ENCODE measurements at regions not wholly inside any gene's neighbourhood (a gene's known extent, or its start where the extent isn't known, plus 50 kb on each side); places are given as distances from the start of the nearest gene placed in this dataset.
"Not testable (repeated sequence)": the region's sequence is repeated elsewhere in the genome, so short reads cannot be mapped to it uniquely, and the experiment has no call there.

DNA sequence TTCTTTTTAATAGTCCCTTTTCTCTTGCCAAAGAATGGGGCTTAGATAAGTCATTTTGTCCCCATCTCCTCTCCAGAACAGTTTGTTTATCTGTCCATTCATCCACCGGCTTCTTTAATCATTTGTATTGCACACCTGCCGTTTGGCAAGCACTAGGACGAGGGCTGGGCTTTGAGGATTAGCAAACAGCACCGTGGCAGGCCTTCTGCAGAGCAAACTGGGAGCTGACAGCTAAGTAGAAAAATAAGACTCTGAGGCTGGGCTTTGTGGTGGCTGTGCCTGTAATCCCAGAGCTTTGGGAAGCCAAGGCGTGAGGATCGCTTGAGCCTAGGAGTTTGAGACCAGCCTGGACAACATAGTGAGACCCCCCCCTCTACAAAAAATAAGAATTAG, 214.2 kb upstream of the ZNF469 start:
- H3K9me3 ChIP-seq (ENCODE audit: control insufficient read depth, low read length); H3K18ac ChIP-seq (ENCODE audit: low read depth in 1 of 2, low read length in 2 of 2); H3K4me2 ChIP-seq (ENCODE audit: low read length, poor library complexity, severe bottlenecking); H4K91ac ChIP-seq (ENCODE audit: low read length); H3K9ac ChIP-seq (ENCODE audit: low read length); H3K23ac ChIP-seq (ENCODE audit: low read length in 2 of 2); H2BK120ac ChIP-seq (ENCODE audit: low read depth, low read length); H2AK5ac ChIP-seq (ENCODE audit: low read length, severe bottlenecking); H2BK5ac ChIP-seq (ENCODE audit: low read depth, low read length, poor library complexity, severe bottlenecking); DNase-seq; H3K4me1 ChIP-seq (ENCODE audit: control insufficient read depth, insufficient read depth, low read depth, low read length); H3K79me1 ChIP-seq (replicated peaks; ENCODE audit: low read length, poor library complexity, severe bottlenecking); H3K27me3 ChIP-seq (ENCODE audit: control insufficient read depth in 1 of 2, insufficient read depth in 1 of 2, low read length in 2 of 2); H2AFZ ChIP-seq (ENCODE audit: low read depth, low read length); H3K14ac ChIP-seq (ENCODE audit: low read length in 2 of 2); H2BK12ac ChIP-seq (ENCODE audit: low read length in 2 of 2); H3K4ac ChIP-seq (ENCODE audit: low read depth in 1 of 2, low read length in 2 of 2); H3K27ac ChIP-seq (ENCODE audit: low read length, poor library complexity, severe bottlenecking); H4K8ac ChIP-seq (ENCODE audit: low read length); H3K36me3 ChIP-seq (ENCODE audit: control insufficient read depth in 1 of 2, insufficient read depth in 2 of 2, low read depth in 1 of 2, low read length in 2 of 2); H2BK15ac ChIP-seq (ENCODE audit: low read depth, poor library complexity, severe bottlenecking); H3K4me3 ChIP-seq (ENCODE audit: insufficient read depth in 1 of 2, low read depth in 1 of 2, low read length in 2 of 2): not testable (repeated sequence)
- 81% methylated on average over 4 of the region's 6 CpGs for WGBS

DNA sequence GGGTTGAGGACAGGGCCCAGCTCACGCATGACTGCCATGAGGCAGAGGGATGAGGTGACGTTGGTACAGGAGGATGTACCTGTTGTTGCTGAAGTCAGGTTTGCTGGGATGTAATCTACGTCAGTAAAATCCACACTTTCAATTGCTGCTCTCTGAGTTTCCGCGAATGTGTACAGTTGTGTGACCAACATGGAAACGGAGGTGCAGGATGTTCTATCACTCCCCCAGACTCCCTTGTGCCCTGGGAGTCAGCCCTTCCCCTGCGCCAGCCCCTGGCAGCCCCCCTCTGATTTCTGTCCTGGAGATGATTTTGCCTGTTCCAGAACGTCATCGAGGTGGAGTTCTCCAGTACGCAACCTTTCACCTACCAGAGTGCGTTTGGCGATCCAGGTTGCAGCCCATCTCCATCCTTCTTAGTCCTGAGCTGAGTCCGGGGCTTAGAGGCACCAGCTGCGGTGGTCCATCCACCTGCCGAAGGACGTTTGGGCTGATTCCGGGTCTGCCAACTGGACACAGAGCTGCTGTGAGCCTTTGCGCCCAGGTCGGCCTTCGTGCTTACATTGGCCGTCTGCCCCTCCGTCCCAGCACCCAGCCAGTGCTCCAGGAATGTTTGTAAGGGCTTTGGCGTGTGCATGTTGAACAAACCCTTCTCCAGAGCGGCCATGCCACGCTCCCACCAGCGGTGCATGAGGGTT, 213.5 kb upstream of the ZNF469 start:
- not testable (repeated sequence) for H3K79me1 ChIP-seq (replicated peaks; ENCODE audit: low read length, poor library complexity, severe bottlenecking); H3K36me3 ChIP-seq (ENCODE audit: control insufficient read depth in 1 of 2, insufficient read depth in 2 of 2, low read depth in 1 of 2, low read length in 2 of 2); H3K9ac ChIP-seq (ENCODE audit: low read length); H3K27ac ChIP-seq (ENCODE audit: low read length, poor library complexity, severe bottlenecking); H3K4ac ChIP-seq (ENCODE audit: low read depth in 1 of 2, low read length in 2 of 2); H3K23ac ChIP-seq (ENCODE audit: low read length in 2 of 2); H2AFZ ChIP-seq (ENCODE audit: low read depth, low read length); H2BK120ac ChIP-seq (ENCODE audit: low read depth, low read length); H3K27me3 ChIP-seq (ENCODE audit: control insufficient read depth in 1 of 2, insufficient read depth in 1 of 2, low read length in 2 of 2); H2BK12ac ChIP-seq (ENCODE audit: low read length in 2 of 2); H2BK5ac ChIP-seq (ENCODE audit: low read depth, low read length, poor library complexity, severe bottlenecking); H2AK5ac ChIP-seq (ENCODE audit: low read length, severe bottlenecking); DNase-seq; H4K8ac ChIP-seq (ENCODE audit: low read length); H3K9me3 ChIP-seq (ENCODE audit: control insufficient read depth, low read length); H3K18ac ChIP-seq (ENCODE audit: low read depth in 1 of 2, low read length in 2 of 2); H3K4me1 ChIP-seq (ENCODE audit: control insufficient read depth, insufficient read depth, low read depth, low read length); H3K4me2 ChIP-seq (ENCODE audit: low read length, poor library complexity, severe bottlenecking); H3K4me3 ChIP-seq (ENCODE audit: insufficient read depth in 1 of 2, low read depth in 1 of 2, low read length in 2 of 2); H2BK15ac ChIP-seq (ENCODE audit: low read depth, poor library complexity, severe bottlenecking)
- Histone ChIP-seq H3K14ac (ENCODE audit: low read length in 2 of 2) (peak overlapping the region in 1 of 2 experiments; percentile 68), H4K91ac (ENCODE audit: low read length) (peak overlapping the region; percentile 20)
- WGBS, result 90% methylated on average over 26 of the region's 26 CpGs

DNA sequence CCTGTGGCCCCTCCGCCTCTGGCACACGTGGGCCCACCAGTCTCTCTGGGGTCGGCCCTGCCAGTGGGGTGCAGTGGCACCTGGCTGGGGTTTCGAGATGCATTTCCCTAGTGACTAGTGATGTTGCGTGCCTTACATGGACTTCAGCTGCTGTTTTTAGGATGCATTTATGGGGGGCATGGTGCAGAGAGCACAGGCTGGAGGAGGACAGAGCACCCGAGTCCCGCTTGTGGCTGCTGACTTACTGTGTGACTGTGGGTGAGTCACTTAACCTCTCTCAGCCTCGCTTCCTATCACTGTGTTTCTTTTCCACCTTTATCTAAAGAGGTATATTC, 213.0 kb upstream of the ZNF469 start:
- 93% methylated on average over 8 of the region's 8 CpGs for WGBS
- not testable (repeated sequence) for H3K27ac ChIP-seq (ENCODE audit: low read length, poor library complexity, severe bottlenecking); H3K4me2 ChIP-seq (ENCODE audit: low read length, poor library complexity, severe bottlenecking)

DNA sequence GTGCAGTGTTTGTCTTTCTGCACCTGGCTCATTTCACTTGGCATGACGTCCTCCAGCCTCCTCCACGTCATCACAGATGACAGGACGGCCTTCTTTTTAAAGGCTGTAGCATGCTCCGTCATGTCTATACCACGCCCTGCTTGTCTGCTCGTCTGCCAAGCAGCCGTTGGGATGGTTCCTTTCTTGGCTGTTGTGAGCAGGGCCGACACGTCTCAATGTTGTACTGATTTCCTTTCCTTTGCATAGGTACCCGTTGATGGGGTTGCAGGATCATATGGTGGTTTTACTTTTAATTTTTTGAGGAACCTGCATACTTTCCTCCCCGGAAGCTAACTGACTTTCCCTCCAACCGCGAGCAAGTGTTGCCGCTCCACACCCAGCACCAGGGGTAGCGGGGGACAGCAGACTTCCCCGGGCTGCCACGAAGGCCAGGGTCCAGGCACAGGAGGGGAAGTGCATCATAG, 212.2 kb upstream of the ZNF469 start:
- H2AFZ ChIP-seq (ENCODE audit: low read depth, low read length), result no peak overlapping the region
- H3K4me3 ChIP-seq (ENCODE audit: insufficient read depth in 1 of 2, low read depth in 1 of 2, low read length in 2 of 2), result no peak overlapping the region
- H3K18ac ChIP-seq (ENCODE audit: low read depth in 1 of 2, low read length in 2 of 2), result no peak overlapping the region
- H3K4ac ChIP-seq (ENCODE audit: low read depth in 1 of 2, low read length in 2 of 2), result no peak overlapping the region
- no peak overlapping the region for H3K27ac ChIP-seq (ENCODE audit: low read length, poor library complexity, severe bottlenecking)
- H4K91ac ChIP-seq (ENCODE audit: low read length), result no peak overlapping the region
- H3K79me1 ChIP-seq (replicated peaks; ENCODE audit: low read length, poor library complexity, severe bottlenecking), result no peaks in the 10 kb centered on the region
- WGBS, result 95% methylated on average over 12 of the region's 17 CpGs
- no peak overlapping the region for H3K23ac ChIP-seq (ENCODE audit: low read length in 2 of 2)
- H3K9me3 ChIP-seq (ENCODE audit: control insufficient read depth, low read length), result peaks cover 8% of the 10 kb centered on the region
- no peak for DNase-seq
- H2BK12ac ChIP-seq (ENCODE audit: low read length in 2 of 2), result no peak overlapping the region
- no peak overlapping the region for H2BK15ac ChIP-seq (ENCODE audit: low read depth, poor library complexity, severe bottlenecking)
- H3K4me1 ChIP-seq (ENCODE audit: control insufficient read depth, insufficient read depth, low read depth, low read length), result no peaks in the 10 kb centered on the region
- no peak overlapping the region for H3K4me2 ChIP-seq (ENCODE audit: low read length, poor library complexity, severe bottlenecking)
- no peak overlapping the region for H2BK120ac ChIP-seq (ENCODE audit: low read depth, low read length)
- H3K36me3 ChIP-seq (ENCODE audit: control insufficient read depth in 1 of 2, insufficient read depth in 2 of 2, low read depth in 1 of 2, low read length in 2 of 2), result no peaks in the 10 kb centered on the region
- H3K9ac ChIP-seq (ENCODE audit: low read length), result no peak overlapping the region
- no peaks in the 10 kb centered on the region for H3K27me3 ChIP-seq (ENCODE audit: control insufficient read depth in 1 of 2, insufficient read depth in 1 of 2, low read length in 2 of 2)
- no peak overlapping the region for H3K14ac ChIP-seq (ENCODE audit: low read length in 2 of 2)
- H2AK5ac ChIP-seq (ENCODE audit: low read length, severe bottlenecking), result no peak overlapping the region
- no peak overlapping the region for H2BK5ac ChIP-seq (ENCODE audit: low read depth, low read length, poor library complexity, severe bottlenecking)
- no peak overlapping the region for H4K8ac ChIP-seq (ENCODE audit: low read length)

More for the DNA sequence above, 213.0 kb upstream of the ZNF469 start:
- H2AK5ac ChIP-seq (ENCODE audit: low read length, severe bottlenecking); H3K9ac ChIP-seq (ENCODE audit: low read length); H3K18ac ChIP-seq (ENCODE audit: low read depth in 1 of 2, low read length in 2 of 2); H3K4ac ChIP-seq (ENCODE audit: low read depth in 1 of 2, low read length in 2 of 2); H2BK120ac ChIP-seq (ENCODE audit: low read depth, low read length); H3K23ac ChIP-seq (ENCODE audit: low read length in 2 of 2); H2BK15ac ChIP-seq (ENCODE audit: low read depth, poor library complexity, severe bottlenecking); H3K79me1 ChIP-seq (replicated peaks; ENCODE audit: low read length, poor library complexity, severe bottlenecking); H3K4me1 ChIP-seq (ENCODE audit: control insufficient read depth, insufficient read depth, low read depth, low read length); DNase-seq; H3K4me3 ChIP-seq (ENCODE audit: insufficient read depth in 1 of 2, low read depth in 1 of 2, low read length in 2 of 2); H2BK5ac ChIP-seq (ENCODE audit: low read depth, low read length, poor library complexity, severe bottlenecking); H3K36me3 ChIP-seq (ENCODE audit: control insufficient read depth in 1 of 2, insufficient read depth in 2 of 2, low read depth in 1 of 2, low read length in 2 of 2); H3K9me3 ChIP-seq (ENCODE audit: control insufficient read depth, low read length); H2BK12ac ChIP-seq (ENCODE audit: low read length in 2 of 2); H3K27me3 ChIP-seq (ENCODE audit: control insufficient read depth in 1 of 2, insufficient read depth in 1 of 2, low read length in 2 of 2); H2AFZ ChIP-seq (ENCODE audit: low read depth, low read length); H4K8ac ChIP-seq (ENCODE audit: low read length): not testable (repeated sequence)
- H3K14ac ChIP-seq (ENCODE audit: low read length in 2 of 2), result peak overlapping the region in 1 of 2 experiments; percentile 68
- H4K91ac ChIP-seq (ENCODE audit: low read length), result peak overlapping the region; percentile 20
